ENCODE measurements at regions not wholly inside any gene's neighbourhood (a gene's known extent, or its start where the extent isn't known, plus 50 kb on each side); places are given as distances from the start of the nearest gene placed in this dataset.

DNA sequence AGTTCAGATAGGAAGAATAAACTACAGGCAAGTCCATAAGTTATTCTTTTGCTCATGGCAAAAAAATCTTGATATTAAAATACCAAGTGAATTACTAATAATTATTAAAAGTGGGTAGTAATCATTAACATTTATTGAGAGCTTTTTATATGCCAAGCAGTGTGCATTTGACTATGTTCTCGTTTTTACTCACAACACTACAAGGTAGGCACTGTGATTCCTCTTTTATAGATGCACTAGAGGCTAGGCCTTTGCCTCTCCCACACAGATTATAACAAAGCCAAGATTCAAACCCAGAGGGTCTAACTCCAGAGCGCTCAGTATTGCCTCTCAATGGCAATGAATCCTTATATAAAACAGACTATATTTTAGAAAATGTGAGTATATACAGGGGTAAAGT, 254.2 kb downstream of the NAF1 start:
- no peak overlapping the region for H3K27ac Mint-ChIP-seq (ENCODE audit: unreplicated experiment)
- DNase-seq (ENCODE audit: extremely low spot score, unreplicated experiment) = no peak
- H3K4me1 Mint-ChIP-seq (ENCODE audit: unreplicated experiment) = no peaks in the 10 kb centered on the region
- no peaks in the 10 kb centered on the region for H3K27me3 Mint-ChIP-seq (ENCODE audit: unreplicated experiment)
- H3K36me3 Mint-ChIP-seq (ENCODE audit: unreplicated experiment) = no peaks in the 10 kb centered on the region
- H3K9me3 Mint-ChIP-seq (ENCODE audit: unreplicated experiment) = peaks cover 6% of the 10 kb centered on the region
- TF ChIP-seq, protein P1, sequence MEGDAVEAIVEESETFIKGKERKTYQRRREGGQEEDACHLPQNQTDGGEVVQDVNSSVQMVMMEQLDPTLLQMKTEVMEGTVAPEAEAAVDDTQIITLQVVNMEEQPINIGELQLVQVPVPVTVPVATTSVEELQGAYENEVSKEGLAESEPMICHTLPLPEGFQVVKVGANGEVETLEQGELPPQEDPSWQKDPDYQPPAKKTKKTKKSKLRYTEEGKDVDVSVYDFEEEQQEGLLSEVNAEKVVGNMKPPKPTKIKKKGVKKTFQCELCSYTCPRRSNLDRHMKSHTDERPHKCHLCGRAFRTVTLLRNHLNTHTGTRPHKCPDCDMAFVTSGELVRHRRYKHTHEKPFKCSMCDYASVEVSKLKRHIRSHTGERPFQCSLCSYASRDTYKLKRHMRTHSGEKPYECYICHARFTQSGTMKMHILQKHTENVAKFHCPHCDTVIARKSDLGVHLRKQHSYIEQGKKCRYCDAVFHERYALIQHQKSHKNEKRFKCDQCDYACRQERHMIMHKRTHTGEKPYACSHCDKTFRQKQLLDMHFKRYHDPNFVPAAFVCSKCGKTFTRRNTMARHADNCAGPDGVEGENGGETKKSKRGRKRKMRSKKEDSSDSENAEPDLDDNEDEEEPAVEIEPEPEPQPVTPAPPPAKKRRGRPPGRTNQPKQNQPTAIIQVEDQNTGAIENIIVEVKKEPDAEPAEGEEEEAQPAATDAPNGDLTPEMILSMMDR (IDR thresholded peaks at IDR 0.05) = no peak
- H3K4me3 Mint-ChIP-seq (ENCODE audit: unreplicated experiment) = no peak overlapping the region

DNA sequence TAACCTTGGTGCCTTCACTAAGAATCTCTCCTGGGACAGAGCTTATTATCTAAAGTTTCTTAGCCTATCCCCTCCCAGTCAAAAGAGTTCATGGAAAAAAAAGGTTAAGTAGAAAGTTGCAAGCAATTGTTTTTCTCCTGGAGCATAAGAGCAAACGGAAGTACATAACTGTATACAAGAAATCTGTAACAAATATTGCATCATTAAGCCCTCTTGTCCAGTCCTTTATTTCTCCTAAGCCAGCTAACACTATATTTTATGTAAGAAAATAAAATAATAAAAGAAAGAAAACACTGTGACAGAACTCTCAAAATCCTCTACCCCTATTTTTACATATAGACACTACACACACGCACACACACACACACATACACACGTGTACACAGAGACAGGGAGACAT, 255.3 kb downstream of the NAF1 start:
- no peaks in the 10 kb centered on the region for H3K9me3 Mint-ChIP-seq (ENCODE audit: unreplicated experiment)
- no peak overlapping the region for H3K4me3 Mint-ChIP-seq (ENCODE audit: unreplicated experiment)
- no peaks in the 10 kb centered on the region for H3K27me3 Mint-ChIP-seq (ENCODE audit: unreplicated experiment)
- TF ChIP-seq, protein P1 (IDR thresholded peaks at IDR 0.05) = no peak
- DNase-seq (ENCODE audit: extremely low spot score, unreplicated experiment) = no peak
- H3K27ac Mint-ChIP-seq (ENCODE audit: unreplicated experiment) = no peak overlapping the region
- H3K4me1 Mint-ChIP-seq (ENCODE audit: unreplicated experiment) = no peaks in the 10 kb centered on the region
- H3K36me3 Mint-ChIP-seq (ENCODE audit: unreplicated experiment) = no peaks in the 10 kb centered on the region

DNA sequence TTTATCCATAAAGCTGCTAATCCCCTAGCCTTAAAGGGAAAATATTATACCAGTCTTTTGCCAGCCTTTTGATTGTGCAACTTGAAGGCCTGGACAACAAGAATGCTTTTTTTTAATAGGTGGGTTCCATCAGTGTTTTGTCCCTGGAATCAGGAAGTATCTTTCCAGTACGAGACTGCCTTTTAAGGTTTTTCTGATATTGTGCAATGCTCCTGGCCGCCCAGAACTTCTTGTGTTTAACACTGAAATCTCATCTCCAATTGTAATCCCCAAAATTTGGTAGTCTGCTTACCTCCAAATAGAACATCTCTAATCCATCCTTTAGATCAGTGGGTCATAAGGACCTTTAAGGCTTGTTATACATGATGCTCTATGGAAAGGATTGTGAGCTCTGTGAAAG, 256.7 kb downstream of the NAF1 start:
- Mint-ChIP-seq H3K4me3 (ENCODE audit: unreplicated experiment) (no peak overlapping the region), H3K36me3 (ENCODE audit: unreplicated experiment) (no peaks in the 10 kb centered on the region), H3K27me3 (ENCODE audit: unreplicated experiment) (no peaks in the 10 kb centered on the region), H3K9me3 (ENCODE audit: unreplicated experiment) (no peaks in the 10 kb centered on the region), H3K27ac (ENCODE audit: unreplicated experiment) (no peak overlapping the region), H3K4me1 (ENCODE audit: unreplicated experiment) (no peaks in the 10 kb centered on the region)
- TF ChIP-seq, protein P1 (IDR thresholded peaks at IDR 0.05) = no peak
- DNase-seq (ENCODE audit: extremely low spot score, unreplicated experiment) = no peak

DNA sequence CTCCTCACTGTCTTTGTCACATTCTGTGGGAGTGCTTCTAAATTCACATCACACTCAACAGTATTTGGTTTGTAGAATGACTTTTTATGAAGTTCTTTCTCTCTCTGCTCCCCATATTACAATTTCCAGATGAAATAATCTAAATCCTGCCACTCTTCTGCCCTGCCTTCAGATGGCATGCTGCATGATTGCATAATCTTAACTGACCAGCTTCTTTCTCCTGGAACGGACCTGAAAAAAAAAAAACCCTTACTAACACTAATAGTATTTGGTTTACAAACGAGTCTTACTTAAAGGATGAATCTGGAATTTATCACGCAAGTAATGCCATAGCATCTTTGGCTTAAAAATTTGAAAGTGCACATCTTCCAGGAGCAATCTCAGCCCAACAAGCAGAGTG, 272.3 kb downstream of the NAF1 start:
- no peak overlapping the region for H3K27ac Mint-ChIP-seq (ENCODE audit: unreplicated experiment)
- TF ChIP-seq, protein P1 (IDR thresholded peaks at IDR 0.05) = no peak
- no peak overlapping the region for H3K4me3 Mint-ChIP-seq (ENCODE audit: unreplicated experiment)

DNA sequence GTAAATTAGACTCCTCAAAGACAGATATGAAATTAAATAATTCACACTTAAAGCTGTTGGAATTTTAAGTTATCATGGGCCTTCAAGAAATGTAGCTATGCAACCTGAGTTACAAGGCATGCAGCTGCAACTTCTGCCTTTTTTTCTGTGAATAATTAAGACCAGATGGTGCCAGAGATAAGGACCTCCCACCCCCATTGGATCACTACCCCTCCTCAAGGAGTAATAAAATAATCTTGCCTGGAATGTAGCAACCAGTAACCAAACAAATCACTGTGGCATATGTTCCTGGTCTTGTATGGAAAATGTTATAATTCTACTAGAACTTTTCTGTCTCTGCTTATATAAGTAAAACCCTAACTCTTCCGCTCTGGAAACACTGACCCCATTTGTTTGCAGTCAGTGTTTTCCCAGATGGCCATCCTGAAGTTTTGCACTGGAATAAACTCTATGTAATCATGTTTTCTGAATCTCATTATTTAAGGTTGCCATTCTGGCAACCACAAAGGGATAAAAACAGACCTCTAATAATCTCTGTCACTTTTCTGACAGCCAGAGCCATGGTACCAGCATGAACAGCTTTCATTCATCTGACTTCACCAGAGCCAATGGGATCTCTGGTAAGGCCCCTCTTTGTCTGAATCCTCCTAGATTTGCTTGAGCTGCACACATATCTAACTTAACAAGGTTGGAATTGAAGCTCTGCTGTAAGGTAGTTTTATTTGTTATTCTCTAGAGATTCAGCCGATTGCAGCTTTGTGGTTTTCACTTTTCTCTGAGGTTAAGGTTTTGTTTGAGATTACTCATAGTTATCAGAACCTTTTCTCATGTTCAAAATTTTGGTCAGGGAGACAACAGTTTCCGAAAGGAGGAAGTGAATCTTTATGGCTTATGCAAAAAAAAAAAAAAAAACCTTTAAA, 274.6 kb downstream of the NAF1 start:
- H3K9me3 Mint-ChIP-seq (ENCODE audit: unreplicated experiment) = no peaks in the 10 kb centered on the region
- H3K27me3 Mint-ChIP-seq (ENCODE audit: unreplicated experiment) = no peaks in the 10 kb centered on the region
- H3K4me1 Mint-ChIP-seq (ENCODE audit: unreplicated experiment) = peaks cover 9% of the 10 kb centered on the region
- H3K36me3 Mint-ChIP-seq (ENCODE audit: unreplicated experiment) = no peaks in the 10 kb centered on the region
- TF ChIP-seq, protein P1 (IDR thresholded peaks at IDR 0.05) = no peak
- no peak overlapping the region for H3K4me3 Mint-ChIP-seq (ENCODE audit: unreplicated experiment)
- no peak overlapping the region for H3K27ac Mint-ChIP-seq (ENCODE audit: unreplicated experiment)
- DNase-seq (ENCODE audit: extremely low spot score, unreplicated experiment) = no peak

More for the DNA sequence above, 272.3 kb downstream of the NAF1 start:
- no peaks in the 10 kb centered on the region for H3K27me3 Mint-ChIP-seq (ENCODE audit: unreplicated experiment)
- H3K4me1 Mint-ChIP-seq (ENCODE audit: unreplicated experiment) = peaks cover 9% of the 10 kb centered on the region
- no peaks in the 10 kb centered on the region for H3K36me3 Mint-ChIP-seq (ENCODE audit: unreplicated experiment)
- no peaks in the 10 kb centered on the region for H3K9me3 Mint-ChIP-seq (ENCODE audit: unreplicated experiment)
- no peak for DNase-seq (ENCODE audit: extremely low spot score, unreplicated experiment)

All from osteocyte (in vitro differentiated cells).